COR-L47 (cell line): ENCODE measurements at regions not wholly inside any gene's neighbourhood (a gene's known extent, or its start where the extent isn't known, plus 50 kb on each side); places are given as distances from the start of the nearest gene placed in this dataset.
"Not testable (repeated sequence)": the region's sequence is repeated elsewhere in the genome, so short reads cannot be mapped to it uniquely, and the experiment has no call there.

Experiments
- DNase-seq: peaks from one replicate; lab custom pipeline; 2025; lab: John Stamatoyannopoulos, UW

DNA sequence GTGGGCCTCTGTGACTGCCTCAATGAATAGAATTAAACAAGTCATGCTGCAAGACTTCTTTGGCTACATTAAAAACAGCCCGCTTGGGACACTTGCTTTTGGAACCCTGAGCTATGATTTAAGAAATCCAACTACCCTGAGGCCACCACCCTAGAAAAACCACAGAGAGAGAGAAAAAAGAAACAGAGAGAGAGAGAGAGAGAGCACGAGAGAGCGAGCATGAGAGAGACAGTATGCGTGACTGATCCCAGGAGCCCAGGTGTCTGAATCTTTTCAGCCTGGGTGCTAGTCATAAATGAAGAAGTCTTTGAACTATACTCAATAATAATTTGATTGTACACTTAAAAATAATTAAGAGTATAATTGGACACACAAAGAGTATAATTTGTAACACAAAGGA lies 123.1 kb upstream of the FREM1 start:
- DNase-seq = no peak

DNA sequence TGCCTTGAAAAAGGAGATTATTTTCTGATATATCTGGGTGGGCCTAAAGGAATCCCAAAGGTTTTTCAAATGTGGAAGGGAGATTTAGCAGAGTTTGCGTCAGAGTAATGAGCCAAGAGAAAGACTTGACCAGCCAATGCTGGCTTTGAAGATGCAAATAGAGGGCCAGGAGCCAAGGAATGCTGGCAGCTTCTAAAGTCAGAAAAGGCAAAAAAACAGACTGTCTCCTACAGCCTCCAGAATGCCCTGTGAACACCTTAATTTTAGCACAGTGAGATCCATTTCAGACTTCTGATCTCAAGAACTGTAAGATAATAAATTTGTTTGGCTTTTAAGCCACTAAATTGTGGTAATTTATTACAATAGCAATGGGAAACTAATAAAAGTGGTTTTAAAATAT lies 122.6 kb upstream of the FREM1 start:
- no peak for DNase-seq

DNA sequence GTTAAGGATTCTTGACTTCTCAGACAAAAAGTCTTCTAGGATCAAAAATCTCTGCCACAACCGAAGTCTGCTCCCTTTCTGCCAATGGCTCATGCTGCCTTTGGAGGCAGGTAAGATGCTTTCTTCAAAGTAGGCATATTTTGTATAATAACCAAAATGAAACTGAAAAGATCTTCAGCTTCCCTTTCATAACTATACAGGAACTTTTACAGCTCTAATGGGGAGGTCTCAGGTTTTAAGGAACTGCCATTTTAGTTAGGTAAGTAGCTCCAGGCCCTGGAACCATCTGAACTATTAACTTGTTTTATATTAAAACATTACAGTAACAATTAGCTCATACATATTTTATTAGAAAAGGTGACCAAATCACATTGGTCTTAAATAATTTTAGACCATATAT lies 110.9 kb upstream of the FREM1 start:
- DNase-seq = no peak

DNA sequence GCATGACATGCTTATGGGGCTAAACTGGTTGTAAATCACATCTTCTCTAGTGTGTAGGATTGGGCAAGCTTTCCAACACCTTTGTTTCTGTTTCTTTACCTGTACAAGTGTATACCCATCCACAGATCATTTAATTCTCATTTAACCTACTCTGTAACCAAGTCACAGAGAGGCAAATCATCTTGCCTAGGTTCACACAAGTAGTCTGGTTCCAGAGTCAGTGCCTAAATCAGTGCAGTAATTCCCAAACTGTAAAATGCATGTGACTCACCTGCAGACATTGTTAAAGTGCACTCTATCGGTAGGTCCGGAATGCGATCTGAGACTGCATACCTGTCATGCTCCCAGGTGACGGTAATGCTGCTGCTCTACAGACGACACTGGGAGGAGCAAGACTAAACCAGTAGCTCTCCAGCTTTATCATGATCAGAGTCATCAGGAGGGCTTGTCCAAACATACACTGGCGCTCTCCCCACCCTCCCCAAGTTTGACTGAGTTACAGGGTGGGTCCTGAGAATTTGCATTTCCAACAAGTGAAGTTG lies 107.9 kb upstream of the FREM1 start:
- no peak for DNase-seq

DNA sequence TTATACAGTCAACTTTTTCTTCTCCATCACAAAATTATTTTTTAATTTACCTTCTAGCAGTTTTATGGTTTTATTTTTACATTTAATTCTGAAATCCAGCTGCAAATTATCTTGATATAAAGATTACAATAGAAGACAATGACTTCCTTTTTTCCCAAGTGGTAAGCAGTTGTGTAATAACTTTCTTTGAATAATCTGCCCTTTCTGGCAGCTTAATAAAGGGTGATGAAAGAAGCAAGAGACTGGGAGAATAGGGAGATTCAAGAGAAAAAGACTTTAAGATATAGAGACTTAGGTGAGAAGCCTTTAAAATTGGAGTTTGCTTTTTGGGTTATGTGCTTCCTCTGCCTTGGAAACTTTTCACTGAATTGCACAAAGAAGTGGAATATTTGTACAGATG lies 100.4 kb upstream of the FREM1 start:
- DNase-seq = no peak

DNA sequence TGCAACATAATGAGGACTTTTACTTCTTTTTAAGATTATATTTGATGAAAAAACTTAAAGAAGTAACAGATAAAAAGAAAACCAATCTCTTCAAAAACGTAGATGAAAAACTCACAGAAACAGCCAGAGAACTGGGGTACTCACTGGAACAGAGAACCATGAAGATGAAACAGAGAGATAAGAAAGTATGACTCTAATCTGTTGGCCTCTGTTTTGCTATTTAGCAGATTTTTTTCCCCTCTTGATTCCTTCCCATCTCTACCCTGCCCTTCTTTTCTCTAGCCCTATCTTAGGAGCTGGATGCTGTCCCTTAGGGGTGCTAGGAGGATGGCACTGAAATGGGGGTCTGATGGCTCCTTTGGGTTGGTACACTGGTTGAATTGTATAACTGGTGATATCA lies 97.5 kb upstream of the FREM1 start:
- DNase-seq = no peak

DNA sequence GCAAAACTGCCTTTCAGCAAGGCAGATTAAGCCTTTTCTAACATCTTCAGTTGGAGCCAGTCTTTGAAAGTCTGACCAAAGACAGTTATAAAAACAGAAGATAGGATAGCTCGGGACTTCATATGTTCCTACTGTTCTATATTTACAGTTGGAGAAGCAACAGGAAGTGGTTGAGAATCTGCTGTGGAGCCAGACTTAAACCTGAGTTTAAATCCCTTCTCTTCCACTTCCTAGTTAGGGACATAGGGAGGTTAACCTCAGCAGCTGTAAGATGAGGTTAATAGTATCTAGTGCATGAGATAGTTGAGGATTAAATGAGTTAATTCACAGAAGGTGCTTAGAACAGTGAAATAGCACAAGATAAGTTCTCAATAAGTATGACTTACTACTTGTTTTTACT lies 84.5 kb upstream of the FREM1 start:
- DNase-seq = no peak

DNA sequence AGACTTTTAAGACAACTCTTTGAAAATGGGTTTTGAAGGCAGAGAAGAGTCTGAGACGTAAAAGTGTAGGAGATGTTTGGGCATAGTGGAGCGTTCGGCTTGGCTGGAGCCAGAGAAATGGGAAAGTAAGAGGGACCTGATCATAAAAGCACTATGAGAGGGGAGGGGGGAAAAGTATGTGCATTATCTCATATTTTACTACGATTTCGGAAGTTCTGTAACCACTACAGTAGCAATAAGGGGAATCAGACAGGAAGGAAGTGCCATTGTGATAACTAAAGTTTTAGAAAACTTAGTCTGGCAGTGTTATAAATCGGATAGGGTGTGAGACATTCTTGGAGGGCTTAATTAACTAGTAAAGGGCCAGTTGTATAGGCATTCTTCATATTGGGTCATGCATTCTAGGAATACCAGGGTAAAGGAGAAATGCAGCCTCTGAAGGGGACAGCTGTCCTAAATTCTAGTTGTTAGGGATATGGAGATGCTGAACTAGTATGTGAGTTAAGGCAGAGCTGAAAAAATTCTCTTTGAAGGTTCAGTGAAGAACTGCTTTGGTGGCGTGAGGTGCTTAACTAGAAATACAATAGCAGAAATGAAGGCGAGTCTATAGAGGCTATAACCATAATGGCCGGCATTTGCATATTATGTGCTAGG lies 83.8 kb upstream of the FREM1 start:
- no peak for DNase-seq

DNA sequence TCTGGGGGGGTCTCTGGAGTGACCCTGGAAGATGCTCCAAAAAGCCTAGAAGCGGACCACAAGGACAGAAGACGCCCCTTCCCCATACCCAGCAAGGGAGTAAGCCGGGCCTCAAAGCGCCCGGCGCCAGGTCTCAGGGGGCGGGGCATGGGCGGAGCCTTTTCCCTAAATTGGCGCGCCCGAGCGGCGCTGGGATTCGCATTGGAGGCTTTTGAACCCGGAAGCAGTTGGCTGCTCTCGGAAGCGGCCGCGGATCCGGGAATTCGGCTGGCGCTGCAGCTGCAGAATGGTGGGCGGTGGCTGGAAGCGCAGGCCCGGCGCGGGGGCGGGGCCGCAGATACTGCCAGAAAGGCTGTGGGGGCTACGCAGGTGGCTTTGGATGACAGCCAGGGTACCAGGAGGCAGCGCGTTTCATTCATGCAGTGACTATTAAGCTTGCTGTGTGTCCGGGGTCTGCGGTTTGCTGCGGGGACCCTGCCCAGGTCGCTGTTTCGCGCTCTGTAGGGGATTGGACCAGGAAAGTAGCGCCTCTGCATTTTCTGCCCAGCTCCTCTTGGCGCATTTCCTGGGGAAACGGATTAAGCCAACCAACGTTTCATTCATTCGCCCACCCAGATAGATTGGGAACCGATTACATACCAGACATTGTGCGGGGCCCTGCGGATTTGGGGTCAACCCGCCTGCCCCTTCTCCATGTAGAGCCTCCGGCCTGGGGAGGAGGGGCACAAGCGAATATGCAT lies 83.0 kb upstream of the FREM1 start:
- peak; percentile 99 for DNase-seq

DNA sequence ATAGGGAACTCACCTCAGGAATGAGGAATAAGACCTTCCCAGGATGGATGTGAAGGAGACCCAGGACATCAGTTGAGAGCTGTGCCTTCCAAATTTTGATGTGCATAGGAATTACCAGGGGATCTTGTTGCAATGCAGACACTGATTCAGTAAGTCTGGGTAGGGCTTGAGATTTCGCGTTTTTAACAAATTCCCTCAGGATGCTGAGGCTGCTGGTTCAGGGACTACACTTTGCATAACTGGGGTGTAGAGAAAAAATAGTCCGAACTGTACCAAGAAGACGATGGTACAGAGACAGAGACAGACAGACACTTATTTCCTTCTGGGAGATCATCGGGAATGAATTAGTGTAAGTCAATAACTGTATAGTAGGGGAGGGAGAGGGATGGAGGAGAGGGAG lies 82.3 kb upstream of the FREM1 start:
- peak; percentile 26 for DNase-seq

DNA sequence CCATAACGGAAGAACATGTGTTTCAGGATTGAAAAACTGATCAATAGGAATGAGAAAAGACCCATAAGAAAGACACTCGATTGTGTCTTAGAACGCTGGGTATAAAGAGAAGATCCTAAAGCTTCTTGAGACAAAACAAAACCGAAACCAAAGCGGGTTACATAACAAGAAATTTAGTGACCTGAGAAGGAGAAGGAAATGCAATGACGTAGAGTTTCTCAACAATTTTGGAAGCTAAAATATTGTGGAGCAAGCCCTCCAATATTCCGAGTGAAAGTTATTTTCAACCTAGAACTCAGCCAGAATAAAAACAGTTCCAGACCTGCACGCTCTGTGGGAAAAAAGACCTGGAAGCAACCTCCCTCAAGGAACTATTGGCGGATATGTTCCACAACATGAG lies 81.9 kb upstream of the FREM1 start:
- DNase-seq = peak; percentile 29

DNA sequence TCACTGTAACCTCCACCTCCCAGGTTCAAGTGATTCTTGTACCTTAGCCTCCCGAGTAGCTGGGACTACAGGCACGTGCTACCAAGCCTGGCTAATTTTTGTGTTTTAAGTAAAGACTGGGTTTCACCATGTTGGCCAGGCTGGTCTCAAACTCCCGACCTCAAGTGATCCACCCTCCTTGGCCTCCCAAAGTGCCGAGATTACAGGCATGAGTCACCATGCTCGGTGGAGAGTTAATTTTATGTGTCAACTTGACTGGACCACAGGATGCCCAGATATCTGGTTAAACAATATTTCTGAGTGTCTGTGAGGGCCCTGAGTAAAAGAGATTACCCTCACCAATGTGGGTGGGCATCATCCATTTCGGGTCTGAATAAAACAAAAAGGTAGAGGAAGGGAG lies 80.4 kb upstream of the FREM1 start:
- not testable (repeated sequence) for DNase-seq

DNA sequence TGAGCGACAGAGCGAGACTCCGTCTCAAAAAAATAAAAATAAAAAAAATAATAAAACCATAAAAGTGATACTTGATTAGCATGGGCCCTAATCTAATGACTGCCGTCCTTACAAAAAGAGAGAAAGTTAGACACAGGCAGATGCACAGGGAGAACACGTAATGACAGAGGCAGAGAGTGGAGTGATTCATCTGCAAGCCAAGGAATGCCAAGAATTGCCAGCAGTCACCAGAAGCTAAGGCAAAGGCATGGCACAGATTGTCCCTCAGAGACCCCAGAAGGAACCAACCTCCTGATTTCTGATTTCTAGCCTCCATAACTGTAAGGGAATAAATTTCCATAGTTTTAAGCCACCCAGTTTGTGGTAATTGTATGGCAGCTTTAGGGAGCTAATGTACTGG lies 79.6 kb upstream of the FREM1 start:
- DNase-seq = no peak

DNA sequence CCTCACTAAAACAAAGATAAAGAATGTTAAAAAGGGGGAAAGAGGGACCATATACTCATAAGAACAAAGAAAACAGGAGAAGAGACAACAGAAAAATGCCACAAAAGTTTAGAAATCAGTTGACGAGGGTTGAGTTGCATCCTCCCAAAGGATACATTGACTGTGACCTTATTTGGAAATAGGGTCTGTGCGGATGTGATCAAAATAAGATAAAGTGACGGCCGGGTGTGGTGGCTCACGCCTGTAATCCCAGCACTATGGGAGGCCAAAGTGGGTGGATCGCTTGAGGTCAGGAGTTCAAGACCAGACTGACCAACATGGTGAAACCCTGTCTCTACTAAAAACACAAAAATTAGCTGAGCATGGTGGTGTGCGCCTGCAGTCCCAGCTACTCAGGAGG lies 79.1 kb upstream of the FREM1 start:
- DNase-seq = not testable (repeated sequence)

DNA sequence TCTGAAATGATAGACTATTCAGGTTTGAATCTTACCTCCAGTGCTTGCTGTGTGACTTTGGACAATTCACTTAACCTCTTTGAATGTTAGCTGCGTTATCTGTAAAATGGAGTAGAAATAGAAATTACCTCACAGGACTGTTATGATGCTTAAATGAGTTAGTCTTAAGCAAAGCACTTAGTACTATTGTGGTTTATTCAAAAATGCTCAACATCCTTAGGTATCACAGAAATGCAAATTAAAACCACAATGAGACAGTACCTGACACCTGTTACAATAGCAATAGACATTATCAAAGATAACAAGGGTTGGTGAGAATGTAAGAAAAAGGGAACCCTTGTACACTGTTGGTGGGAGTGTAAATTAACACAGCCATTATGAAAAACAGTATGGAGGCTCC lies 77.6 kb upstream of the FREM1 start:
- DNase-seq = no peak

DNA sequence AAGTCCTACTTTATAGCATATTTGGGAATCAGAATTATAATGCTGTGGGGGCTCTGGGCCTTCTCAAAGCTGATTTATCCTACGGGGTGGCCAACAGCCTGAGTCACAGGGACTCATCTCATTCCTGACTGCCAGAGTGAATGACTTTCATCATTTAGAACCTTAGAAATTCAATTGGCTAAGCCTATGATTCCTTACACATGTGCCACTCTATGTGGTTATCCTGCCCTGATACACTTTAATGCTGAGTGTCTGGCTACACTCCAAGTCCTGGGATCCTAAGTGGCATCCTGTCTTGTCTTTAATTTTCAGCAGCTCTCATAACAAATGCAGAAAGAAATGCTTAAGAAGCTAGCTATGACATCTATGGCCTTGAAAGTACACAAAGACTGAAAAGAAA lies 75.2 kb upstream of the FREM1 start:
- DNase-seq = no peak

DNA sequence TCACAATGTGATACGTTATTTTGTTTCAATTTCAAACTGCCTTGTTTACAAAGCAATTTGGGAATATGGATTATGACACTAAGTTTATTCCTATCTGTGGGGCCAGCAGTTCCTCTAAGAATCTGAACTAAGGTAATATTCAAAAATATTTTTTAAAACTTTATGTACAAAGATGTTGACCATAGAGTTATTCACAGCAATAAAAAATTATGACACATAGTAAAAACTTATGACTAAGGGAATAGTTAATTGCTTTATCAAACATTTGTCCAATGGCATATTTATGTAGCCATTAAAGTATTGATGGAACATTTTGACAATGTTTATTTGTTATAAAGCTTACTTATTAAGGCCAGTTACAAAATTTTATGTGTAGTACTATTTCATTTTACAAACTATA lies 73.4 kb upstream of the FREM1 start:
- DNase-seq = no peak

DNA sequence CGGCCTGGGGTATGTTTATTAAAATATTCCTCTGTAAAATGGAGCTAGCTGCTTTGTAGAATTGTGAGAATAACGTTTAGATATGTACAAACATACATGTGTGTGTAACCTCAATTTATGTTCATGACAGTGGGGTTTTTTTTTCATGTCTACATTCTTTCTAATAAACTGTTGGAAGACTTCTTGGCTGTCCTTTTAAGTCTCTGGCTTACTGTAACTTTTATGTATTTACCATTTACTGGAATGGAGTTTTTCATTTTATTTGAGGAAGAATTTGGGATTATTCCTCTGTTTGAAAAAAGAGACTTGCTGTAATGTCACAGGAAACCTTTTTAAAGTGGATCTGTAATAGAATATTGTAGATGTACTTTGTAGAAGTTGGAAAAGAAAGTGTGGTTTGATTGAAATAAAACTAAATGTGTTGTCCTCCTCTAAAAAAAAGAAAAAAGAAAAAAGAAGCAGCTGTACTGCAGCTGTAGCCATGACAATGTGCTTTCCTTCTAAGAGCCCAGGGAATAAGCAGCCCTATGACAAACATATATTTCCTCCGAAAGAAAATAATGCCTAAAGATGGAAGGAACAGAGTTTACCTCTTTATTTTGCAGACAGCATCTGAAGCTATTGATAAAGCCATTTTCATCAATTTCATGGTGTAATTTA lies 71.2 kb upstream of the FREM1 start:
- DNase-seq = no peak

DNA sequence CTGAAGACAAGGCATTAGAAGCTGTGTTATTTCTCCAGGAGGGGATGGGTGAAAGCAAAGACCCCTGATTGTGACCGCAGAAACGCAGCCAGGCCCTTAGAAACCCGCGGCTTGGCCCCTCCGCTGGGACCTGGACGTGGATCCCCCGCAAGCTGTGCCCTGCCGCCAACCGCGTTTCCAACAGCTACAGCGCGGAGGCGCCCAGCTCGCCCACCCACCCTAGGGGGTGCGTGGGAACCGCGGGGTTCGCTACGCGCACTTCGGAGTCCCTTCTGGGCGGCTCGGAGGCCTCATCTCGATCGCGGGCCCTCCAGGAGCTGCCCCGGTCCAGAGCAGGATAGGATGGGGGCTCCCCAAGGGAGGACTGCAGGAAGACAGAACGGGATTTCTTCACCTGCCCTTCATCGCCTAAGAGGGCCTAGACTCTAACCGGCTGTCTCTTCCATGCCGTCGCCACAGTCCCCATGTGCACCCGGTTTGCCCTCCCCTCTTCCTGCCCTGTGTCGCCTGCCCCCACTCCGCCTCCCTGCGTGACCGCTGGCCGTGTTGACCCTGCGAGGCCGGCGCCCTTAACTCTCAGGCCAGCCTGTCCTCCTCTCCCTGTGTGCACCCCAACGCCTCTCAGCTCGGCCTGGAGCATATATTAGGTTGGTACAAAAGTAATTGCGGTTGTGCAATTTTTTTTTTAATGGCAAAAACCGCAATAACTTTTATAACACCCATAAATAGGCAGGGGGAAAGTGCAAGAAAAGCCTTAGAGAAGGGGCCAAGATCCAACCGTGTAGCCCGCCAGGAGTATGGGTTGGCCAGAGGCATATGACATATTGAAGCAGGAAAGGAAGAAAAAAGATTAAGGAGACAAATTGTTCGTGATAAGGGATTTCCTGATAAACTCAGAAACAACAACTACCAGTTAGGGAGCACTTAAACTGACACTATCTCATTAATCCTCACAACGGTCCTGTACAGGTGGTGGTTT lies 68.1 kb upstream of the FREM1 start:
- DNase-seq = no peak

DNA sequence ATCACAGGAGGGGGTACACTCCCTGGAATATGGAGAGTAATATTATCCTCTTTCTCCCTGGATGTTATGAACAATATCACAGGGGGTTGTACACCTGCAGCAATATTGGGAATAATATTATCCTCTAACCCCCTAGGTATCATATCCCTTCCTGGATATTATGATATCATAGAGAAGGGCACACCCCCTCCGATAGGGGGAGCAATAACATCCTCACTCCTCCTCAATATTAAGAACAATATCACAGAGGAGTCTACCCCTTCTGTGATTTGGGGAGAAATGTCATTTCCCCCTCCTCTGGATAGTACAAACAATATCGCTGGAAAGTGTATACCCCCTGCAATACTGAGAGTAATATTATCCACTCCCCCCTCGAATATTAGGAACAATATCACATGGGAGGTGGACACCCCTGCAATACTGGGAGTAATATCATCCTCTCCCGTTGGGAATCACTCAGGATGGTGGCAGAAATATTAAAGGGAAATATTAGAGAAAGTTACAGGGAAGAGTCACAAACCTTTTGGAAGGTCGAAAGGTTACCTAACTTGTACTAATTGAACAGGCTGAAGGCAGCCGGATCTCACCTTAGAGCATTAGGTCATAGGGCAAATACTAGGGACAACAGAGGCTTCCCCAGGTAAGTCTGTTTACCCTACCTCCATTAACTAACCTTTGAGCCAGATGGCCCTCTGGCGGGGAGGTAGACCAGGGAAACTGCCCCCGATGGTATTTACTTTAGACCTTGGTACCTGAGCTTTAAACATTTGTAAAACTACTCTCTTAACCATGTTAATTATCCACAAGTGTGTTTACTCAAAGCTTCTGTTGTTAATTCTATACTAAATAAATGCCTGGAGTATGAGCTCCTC lies 57.5 kb upstream of the FREM1 start:
- no peak for DNase-seq
